ENCODE measurements at regions not wholly inside any gene's neighbourhood (a gene's known extent, or its start where the extent isn't known, plus 50 kb on each side); places are given as distances from the start of the nearest gene placed in this dataset.

DNA sequence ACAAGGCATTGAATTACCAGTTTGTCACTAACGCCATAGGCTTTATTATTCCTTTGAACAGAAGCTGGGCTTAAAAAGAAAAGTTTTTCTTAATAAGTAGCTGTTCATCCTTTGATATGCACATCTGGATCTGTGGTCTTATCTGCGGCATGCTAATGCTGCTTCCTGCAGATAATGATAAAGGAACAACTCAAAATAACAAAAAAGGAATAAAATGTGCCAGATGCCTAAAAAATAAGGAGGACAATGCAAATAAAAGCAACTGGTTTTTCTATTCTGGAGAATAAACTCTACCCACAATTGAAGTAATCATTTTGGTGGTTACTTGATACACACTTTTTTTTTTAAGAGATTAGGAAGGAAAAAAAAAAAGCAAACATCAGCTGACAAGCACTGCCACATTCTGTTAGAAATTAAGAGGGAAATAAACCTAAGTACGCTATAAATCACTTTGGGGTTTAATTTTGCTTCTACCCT lies 156.8 kb upstream of the SALL4 start:
- Histone ChIP-seq H3K27me3 (ENCODE audit: control insufficient read depth, insufficient read depth, low read length) (no peaks in the 10 kb centered on the region), H3K9me3 (ENCODE audit: control insufficient read depth, insufficient read depth, low read depth, low read length) (no peaks in the 10 kb centered on the region), H3K27ac (ENCODE audit: low read length) (peak overlapping the region; percentile 48; the same call in 1 of the 2 replicates), H3K36me3 (ENCODE audit: control insufficient read depth, insufficient read depth, low read length) (no peaks in the 10 kb centered on the region), H3K4me3 (ENCODE audit: low read depth in 2 of 2, low read length in 2 of 2) (no peak overlapping the region), H3K4me1 (ENCODE audit: control insufficient read depth, insufficient read depth, low read length) (peaks cover 15% of the 10 kb centered on the region)
- no TSS peak for BruUV-seq (replicated peaks)
- ATAC-seq (no peak), DNase-seq (ENCODE audit: low read depth, low spot score) (no peak)
- in situ Hi-C loops (cut with HindIII; ENCODE audit: low pct_unique_long_range_greater_than_20kb, low sequenced_read_pairs) = no loop called here
- POLR2A ChIA-PET = no interaction called here
- intact Hi-C loops (cut with micrococcal nuclease; ENCODE audit: unreplicated experiment) = no loop called here
- no peak for TF ChIP-seq SIN3A (IDR thresholded peaks at IDR 0.05; ENCODE audit: borderline replicate concordance, insufficient read depth, low read depth, low read length)
- TF ChIP-seq, protein P1, sequence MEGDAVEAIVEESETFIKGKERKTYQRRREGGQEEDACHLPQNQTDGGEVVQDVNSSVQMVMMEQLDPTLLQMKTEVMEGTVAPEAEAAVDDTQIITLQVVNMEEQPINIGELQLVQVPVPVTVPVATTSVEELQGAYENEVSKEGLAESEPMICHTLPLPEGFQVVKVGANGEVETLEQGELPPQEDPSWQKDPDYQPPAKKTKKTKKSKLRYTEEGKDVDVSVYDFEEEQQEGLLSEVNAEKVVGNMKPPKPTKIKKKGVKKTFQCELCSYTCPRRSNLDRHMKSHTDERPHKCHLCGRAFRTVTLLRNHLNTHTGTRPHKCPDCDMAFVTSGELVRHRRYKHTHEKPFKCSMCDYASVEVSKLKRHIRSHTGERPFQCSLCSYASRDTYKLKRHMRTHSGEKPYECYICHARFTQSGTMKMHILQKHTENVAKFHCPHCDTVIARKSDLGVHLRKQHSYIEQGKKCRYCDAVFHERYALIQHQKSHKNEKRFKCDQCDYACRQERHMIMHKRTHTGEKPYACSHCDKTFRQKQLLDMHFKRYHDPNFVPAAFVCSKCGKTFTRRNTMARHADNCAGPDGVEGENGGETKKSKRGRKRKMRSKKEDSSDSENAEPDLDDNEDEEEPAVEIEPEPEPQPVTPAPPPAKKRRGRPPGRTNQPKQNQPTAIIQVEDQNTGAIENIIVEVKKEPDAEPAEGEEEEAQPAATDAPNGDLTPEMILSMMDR (IDR thresholded peaks at IDR 0.05) = no peak
- TF ChIP-seq, protein P2, sequence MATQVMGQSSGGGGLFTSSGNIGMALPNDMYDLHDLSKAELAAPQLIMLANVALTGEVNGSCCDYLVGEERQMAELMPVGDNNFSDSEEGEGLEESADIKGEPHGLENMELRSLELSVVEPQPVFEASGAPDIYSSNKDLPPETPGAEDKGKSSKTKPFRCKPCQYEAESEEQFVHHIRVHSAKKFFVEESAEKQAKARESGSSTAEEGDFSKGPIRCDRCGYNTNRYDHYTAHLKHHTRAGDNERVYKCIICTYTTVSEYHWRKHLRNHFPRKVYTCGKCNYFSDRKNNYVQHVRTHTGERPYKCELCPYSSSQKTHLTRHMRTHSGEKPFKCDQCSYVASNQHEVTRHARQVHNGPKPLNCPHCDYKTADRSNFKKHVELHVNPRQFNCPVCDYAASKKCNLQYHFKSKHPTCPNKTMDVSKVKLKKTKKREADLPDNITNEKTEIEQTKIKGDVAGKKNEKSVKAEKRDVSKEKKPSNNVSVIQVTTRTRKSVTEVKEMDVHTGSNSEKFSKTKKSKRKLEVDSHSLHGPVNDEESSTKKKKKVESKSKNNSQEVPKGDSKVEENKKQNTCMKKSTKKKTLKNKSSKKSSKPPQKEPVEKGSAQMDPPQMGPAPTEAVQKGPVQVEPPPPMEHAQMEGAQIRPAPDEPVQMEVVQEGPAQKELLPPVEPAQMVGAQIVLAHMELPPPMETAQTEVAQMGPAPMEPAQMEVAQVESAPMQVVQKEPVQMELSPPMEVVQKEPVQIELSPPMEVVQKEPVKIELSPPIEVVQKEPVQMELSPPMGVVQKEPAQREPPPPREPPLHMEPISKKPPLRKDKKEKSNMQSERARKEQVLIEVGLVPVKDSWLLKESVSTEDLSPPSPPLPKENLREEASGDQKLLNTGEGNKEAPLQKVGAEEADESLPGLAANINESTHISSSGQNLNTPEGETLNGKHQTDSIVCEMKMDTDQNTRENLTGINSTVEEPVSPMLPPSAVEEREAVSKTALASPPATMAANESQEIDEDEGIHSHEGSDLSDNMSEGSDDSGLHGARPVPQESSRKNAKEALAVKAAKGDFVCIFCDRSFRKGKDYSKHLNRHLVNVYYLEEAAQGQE (IDR thresholded peaks at IDR 0.05; ENCODE audit: insufficient read depth in 1 of 2, low read depth in 2 of 2, low read length in 1 of 2) = no peak
- TF ChIP-seq TCF7L2 (IDR thresholded peaks at IDR 0.05; ENCODE audit: low read depth, low read length) = no peak
- no peak for TF ChIP-seq POLR2AphosphoS5 (IDR thresholded peaks at IDR 0.05; ENCODE audit: low read depth, low read length)
- CTCF ChIA-PET = no interaction called here

- Histone ChIP-seq H3K27me3 (ENCODE audit: control insufficient read depth, insufficient read depth, low read length) (no peaks in the 10 kb centered on the region), H3K27ac (ENCODE audit: low read length) (peak overlapping the region; percentile 29; the same call in 1 of the 2 replicates), H3K4me1 (ENCODE audit: control insufficient read depth, insufficient read depth, low read length) (peaks cover 15% of the 10 kb centered on the region), H3K36me3 (ENCODE audit: control insufficient read depth, insufficient read depth, low read length) (no peaks in the 10 kb centered on the region), H3K4me3 (ENCODE audit: low read depth in 2 of 2, low read length in 2 of 2) (no peak overlapping the region), H3K9me3 (ENCODE audit: control insufficient read depth, insufficient read depth, low read depth, low read length) (no peaks in the 10 kb centered on the region)
- CTCF ChIA-PET = no interaction called here
- ATAC-seq (no peak), DNase-seq (ENCODE audit: low read depth, low spot score) (no peak)
- POLR2A ChIA-PET = no interaction called here
- TF ChIP-seq, protein P2 (IDR thresholded peaks at IDR 0.05; ENCODE audit: insufficient read depth in 1 of 2, low read depth in 2 of 2, low read length in 1 of 2) = no peak
- TF ChIP-seq POLR2AphosphoS5 (IDR thresholded peaks at IDR 0.05; ENCODE audit: low read depth, low read length) (no peak), TCF7L2 (IDR thresholded peaks at IDR 0.05; ENCODE audit: low read depth, low read length) (no peak), SIN3A (IDR thresholded peaks at IDR 0.05; ENCODE audit: borderline replicate concordance, insufficient read depth, low read depth, low read length) (no peak)
- TF ChIP-seq, protein P1 (IDR thresholded peaks at IDR 0.05) = no peak
- in situ Hi-C loops (cut with HindIII; ENCODE audit: low pct_unique_long_range_greater_than_20kb, low sequenced_read_pairs) (no loop called here), intact Hi-C loops (cut with micrococcal nuclease; ENCODE audit: unreplicated experiment) (no loop called here)
- BruUV-seq (replicated peaks) = no TSS peak
These were observed 156.1 kb upstream of the SALL4 start for GRCh38 chr20:51958099-51959065.
